GM19324 (cell line): ENCODE measurements at regions not wholly inside any gene's neighbourhood (a gene's known extent, or its start where the extent isn't known, plus 50 kb on each side); places are given as distances from the start of the nearest gene placed in this dataset.

ENCODE experiments used
- ATAC-seq: cut with Tn5 transposase; IDR thresholded peaks from one replicate; pipeline ENCODE4 v1.9.1; 2021; ENCODE audit warnings: mild to moderate bottlenecking, moderate library complexity; ENCODE audit not compliant: unreplicated experiment, low FRiP score

GRCh38 chr9:134227451-134228411, 63.4 kb upstream of the RNU6ATAC start:
- no peak for ATAC-seq

- ATAC-seq: no peak
Observed at GRCh38 chr9:134228649-134229048, 64.3 kb upstream of the RNU6ATAC start.

- ATAC-seq: no peak
Observed at GRCh38 chr9:134229466-134230091, 65.2 kb upstream of the RNU6ATAC start.

GRCh38 chr9:134230092-134230941, 66.0 kb upstream of the RNU6ATAC start:
- no peak for ATAC-seq

GRCh38 chr9:134230942-134231325, 66.6 kb upstream of the RNU6ATAC start:
- no peak for ATAC-seq

- no peak for ATAC-seq
Observed at GRCh38 chr9:134231330-134231745, 67.0 kb upstream of the RNU6ATAC start.

GRCh38 chr9:134231767-134232166, 67.4 kb upstream of the RNU6ATAC start:
- no peak for ATAC-seq

- no peak for ATAC-seq
Observed at GRCh38 chr9:134233022-134233421, 68.7 kb upstream of the RNU6ATAC start.

GRCh38 chr9:134234001-134234660, 69.8 kb upstream of the RNU6ATAC start:
- no peak for ATAC-seq

GRCh38 chr9:134234687-134235359, 70.5 kb upstream of the RNU6ATAC start:
- ATAC-seq: no peak

GRCh38 chr9:134235366-134235765, 71.0 kb upstream of the RNU6ATAC start:
- ATAC-seq: no peak

- ATAC-seq: no peak
Observed at GRCh38 chr9:134236001-134236421, 71.6 kb upstream of the RNU6ATAC start.

- ATAC-seq: no peak
Observed at GRCh38 chr9:134236935-134237629, 72.7 kb upstream of the RNU6ATAC start.

- ATAC-seq: no peak
Observed at GRCh38 chr9:134237630-134238265, 73.4 kb upstream of the RNU6ATAC start.

- no peak for ATAC-seq
Observed at GRCh38 chr9:134239130-134239903, 75.0 kb upstream of the RNU6ATAC start.

- no peak for ATAC-seq
Observed at GRCh38 chr9:134239939-134240338, 75.6 kb upstream of the RNU6ATAC start.

GRCh38 chr9:134240361-134240760, 76.0 kb upstream of the RNU6ATAC start:
- no peak for ATAC-seq

GRCh38 chr9:134242706-134243105, 78.3 kb upstream of the RNU6ATAC start:
- ATAC-seq: no peak
